H1 (cell line): ENCODE measurements at regions not wholly inside any gene's neighbourhood (a gene's known extent, or its start where the extent isn't known, plus 50 kb on each side); places are given as distances from the start of the nearest gene placed in this dataset.

ENCODE experiments used
- CTCF ChIA-PET: fragments of 300-600 bp; sonication (Branson Sonifier 250); formaldehyde crosslinking; loops from one replicate; lab custom pipeline; 2021; ENCODE audit not compliant: partially characterized antibody; lab: Charles Lee
- POLR2A ChIA-PET: fragments of 300-600 bp; sonication (Branson Sonifier 250); formaldehyde crosslinking; loops from one replicate; lab custom pipeline; 2021; ENCODE audit warnings: inconsistent platforms; ENCODE audit not compliant: partially characterized antibody; lab: Charles Lee
- DNase-seq, 2 experiments: peaks; one replicate each; pipeline versions ENCODE4 v3.0.0 to v3.0.0-alpha.2; 2010 to 2022; ENCODE audit warnings: low spot score in 2 of 2, low read depth in 1 of 2, mixed read lengths in 1 of 2
- FAIRE-seq: peaks from 2 replicates; lab custom pipeline; 2011; peaks lifted over from hg19 to GRCh38; lab: Jason Lieb, UNC
- H2AFZ ChIP-seq: 2 replicates; pipeline ENCODE4 v1.8.1; 2012; ENCODE audit warnings: low read length, inconsistent platforms
- H2AK5ac ChIP-seq: 2 replicates; pipeline ENCODE4 v1.6.1; 2013; ENCODE audit warnings: low read depth, low read length
- H2BK120ac ChIP-seq: replicated peaks from 2 replicates; pipeline ENCODE3; 2013; ENCODE audit warnings: low read depth, low read length, inconsistent platforms
- H2BK12ac ChIP-seq: 2 replicates; pipeline ENCODE4 v1.6.1; 2013; ENCODE audit warnings: low read depth, low read length
- H2BK15ac ChIP-seq: 2 replicates; pipeline ENCODE4 v1.6.1; 2013; ENCODE audit warnings: low read length
- H2BK20ac ChIP-seq: 2 replicates; pipeline ENCODE4 v1.6.1; 2013; ENCODE audit warnings: low read length
- H2BK5ac ChIP-seq: 2 replicates; pipeline ENCODE4 v1.6.1; 2013; ENCODE audit warnings: low read depth, low read length
- H3K14ac ChIP-seq: 2 replicates; pipeline ENCODE4 v1.6.1; 2013; ENCODE audit warnings: inconsistent platforms; ENCODE audit not compliant: insufficient read length
- H3K18ac ChIP-seq: 2 replicates; pipeline ENCODE4 v1.6.1; 2013; ENCODE audit warnings: low read length; ENCODE audit errors: extremely low read depth
- H3K23ac ChIP-seq: 2 replicates; pipeline ENCODE4 v1.6.1; 2013; ENCODE audit warnings: inconsistent platforms; ENCODE audit not compliant: insufficient read length
- H3K23me2 ChIP-seq: 2 replicates; pipeline ENCODE4 v1.6.1; 2013; ENCODE audit warnings: low read depth, low read length
- H3K27ac ChIP-seq: 2 replicates; pipeline ENCODE4 v1.6.1; 2011; ENCODE audit warnings: low read depth, low read length, inconsistent platforms
- H3K27me3 ChIP-seq, 4 experiments: replicated peaks in 1 of 4; 1 replicate in 1 of 4; 2 replicates in 3 of 4; pipeline versions ENCODE4 v1.6.1 to v1.8.1; 2011 to 2013; ENCODE audit warnings: low read length in 3 of 4, mild to moderate bottlenecking in 3 of 4, inconsistent platforms in 2 of 4, mixed read lengths in 2 of 4, moderate library complexity in 1 of 4; ENCODE audit not compliant: control insufficient read depth in 3 of 4, insufficient read depth in 3 of 4; ENCODE audit errors: extremely low read depth in 1 of 4
- H3K36me3 ChIP-seq, 4 experiments: 2 replicates each; pipeline versions ENCODE4 v1.6.1 to v1.8.1; 2011 to 2013; ENCODE audit warnings: mild to moderate bottlenecking in 4 of 4, low read length in 3 of 4, moderate library complexity in 2 of 4, control low read depth in 1 of 4, inconsistent platforms in 1 of 4; ENCODE audit not compliant: insufficient read depth in 4 of 4, control insufficient read depth in 2 of 4
- H3K4ac ChIP-seq: replicated peaks from 2 replicates; pipeline ENCODE3; 2013; ENCODE audit warnings: low read length, low read depth, mixed read lengths, inconsistent platforms; ENCODE audit not compliant: insufficient read length
- H3K4me1 ChIP-seq, 4 experiments: replicated peaks in 1 of 4; 1 replicate in 1 of 4; 2 replicates in 3 of 4; pipeline versions ENCODE4 v1.6.1 to v1.8.1; 2011 to 2013; ENCODE audit warnings: low read length in 3 of 4, inconsistent platforms in 2 of 4, mixed read lengths in 1 of 4; ENCODE audit not compliant: insufficient read depth in 4 of 4, control insufficient read depth in 3 of 4
- H3K4me2 ChIP-seq, 2 experiments: 2 replicates each; pipeline versions ENCODE4 v1.6.1 to v1.8.1; 2011 to 2013; ENCODE audit warnings: low read depth in 2 of 2, low read length in 2 of 2, control low read depth in 1 of 2, inconsistent platforms in 1 of 2, mild to moderate bottlenecking in 1 of 2; ENCODE audit not compliant: insufficient read depth in 1 of 2
- H3K4me3 ChIP-seq, 4 experiments: fragments of 200-600, 300-600 bp in 1 of 4; sonication (generic), shearing (Covaris generic), sonication (Bioruptor Twin) in 1 of 4; 2 replicates each; pipeline versions ENCODE4 v1.5.1 to v1.8.1; 2011 to 2016; ENCODE audit warnings: low read length in 4 of 4, low read depth in 3 of 4, control low read depth in 2 of 4, inconsistent platforms in 2 of 4, mild to moderate bottlenecking in 2 of 4, mixed read lengths in 1 of 4, moderate library complexity in 1 of 4; ENCODE audit not compliant: insufficient read depth in 2 of 4; ENCODE audit errors: extremely low read depth in 1 of 4
- H3K56ac ChIP-seq: replicated peaks from 2 replicates; pipeline ENCODE3; 2013; ENCODE audit warnings: low read depth, mild to moderate bottlenecking, mixed read lengths, low read length, inconsistent platforms; ENCODE audit not compliant: insufficient read length
- H3K79me1 ChIP-seq: 2 replicates; pipeline ENCODE4 v1.6.1; 2013; ENCODE audit warnings: low read depth, low read length, control low read depth
- H3K79me2 ChIP-seq, 2 experiments: 2 replicates each; pipeline versions ENCODE4 v1.6.1 to v1.8.1; 2012 to 2013; ENCODE audit warnings: low read length in 2 of 2, mild to moderate bottlenecking in 2 of 2, inconsistent platforms in 1 of 2; ENCODE audit not compliant: insufficient read depth in 2 of 2, control insufficient read depth in 1 of 2
- H3K9ac ChIP-seq, 4 experiments: replicated peaks in 1 of 4; 1 replicate in 1 of 4; 2 replicates in 3 of 4; pipeline versions ENCODE4 v1.6.1 to v1.8.1; 2011 to 2013; ENCODE audit warnings: low read depth in 3 of 4, low read length in 3 of 4, control low read depth in 2 of 4, mild to moderate bottlenecking in 2 of 4, moderate library complexity in 2 of 4, inconsistent platforms in 1 of 4; ENCODE audit errors: extremely low read depth in 1 of 4
- H3K9me3 ChIP-seq, 2 experiments: 2 replicates each; pipeline versions ENCODE4 v1.6.1 to v1.8.1; 2012 to 2013; ENCODE audit warnings: mild to moderate bottlenecking in 2 of 2, moderate library complexity in 2 of 2, control low read depth in 1 of 2, inconsistent platforms in 1 of 2, low read depth in 1 of 2, low read length in 1 of 2, mixed read lengths in 1 of 2; ENCODE audit not compliant: insufficient read depth in 2 of 2
- H4K20me1 ChIP-seq, 2 experiments: replicated peaks in 1 of 2; 2 replicates each; pipeline versions ENCODE3 to v1.8.1; 2011 to 2013; ENCODE audit warnings: inconsistent platforms in 2 of 2, low read length in 2 of 2, mild to moderate bottlenecking in 1 of 2; ENCODE audit not compliant: insufficient read depth in 2 of 2, control insufficient read depth in 1 of 2
- H4K5ac ChIP-seq: 2 replicates; pipeline ENCODE4 v1.6.1; 2013; ENCODE audit warnings: low read length, low read depth, mixed read lengths, inconsistent platforms; ENCODE audit not compliant: insufficient read length
- H4K8ac ChIP-seq: 2 replicates; pipeline ENCODE4 v1.8.0; 2013; ENCODE audit warnings: mild to moderate bottlenecking, moderate library complexity, low read length, inconsistent platforms; ENCODE audit not compliant: insufficient read depth; ENCODE audit errors: extremely low read depth
- H4K91ac ChIP-seq: replicated peaks from 2 replicates; pipeline ENCODE3; 2013; ENCODE audit warnings: low read length, mixed read lengths, inconsistent platforms; ENCODE audit not compliant: insufficient read length
- BACH1 ChIP-seq: IDR thresholded peaks from 2 replicates; pipeline ENCODE4 v1.6.1; 2012; ENCODE audit warnings: low read length, improper control_type of control experiment
- CTBP2 ChIP-seq: IDR thresholded peaks from 2 replicates; pipeline ENCODE4 v1.7.0; 2011; ENCODE audit warnings: borderline replicate concordance, mild to moderate bottlenecking, moderate library complexity, mixed read lengths, low read length; ENCODE audit not compliant: insufficient read depth, insufficient read length
- EP300 ChIP-seq, 2 experiments: IDR thresholded peaks; 1 replicate in 1 of 2; 2 replicates in 1 of 2; pipeline ENCODE4 v1.6.1; 2011 to 2012; ENCODE audit warnings: low read depth in 2 of 2, low read length in 2 of 2, mild to moderate bottlenecking in 2 of 2, borderline replicate concordance in 1 of 2, inconsistent platforms in 1 of 2, moderate library complexity in 1 of 2
- FOSL1 ChIP-seq: IDR thresholded peaks from 2 replicates; pipeline ENCODE4 v1.6.1; 2011; ENCODE audit warnings: mild to moderate bottlenecking, low read depth, low read length, moderate library complexity; ENCODE audit not compliant: insufficient read depth
- HDAC6 ChIP-seq: IDR thresholded peaks from one replicate; pipeline ENCODE4 v1.7.1; 2012; ENCODE audit warnings: low read depth, mild to moderate bottlenecking, inconsistent platforms, low read length, moderate library complexity
- JUN ChIP-seq: IDR thresholded peaks from 2 replicates; pipeline ENCODE4 v1.6.1; 2011; ENCODE audit warnings: low read depth, mild to moderate bottlenecking, improper control_type of control experiment, low read length
- NRF1 ChIP-seq: IDR thresholded peaks from 2 replicates; pipeline ENCODE4 v1.6.1; 2011; ENCODE audit warnings: mild to moderate bottlenecking, low read depth, low read length, improper control_type of control experiment
- PHF8 ChIP-seq: fragments of 200-600 bp; sonication (generic); conservative IDR thresholded peaks from 2 replicates; pipeline ENCODE4 v1.7.1; 2012; ENCODE audit warnings: low read depth, mild to moderate bottlenecking, inconsistent platforms, low read length, moderate library complexity
- RXRA ChIP-seq: IDR thresholded peaks from 2 replicates; pipeline ENCODE4 v1.6.1; 2011; ENCODE audit warnings: low read depth, mild to moderate bottlenecking, low read length, moderate library complexity; ENCODE audit not compliant: insufficient read depth
- SIN3A ChIP-seq, 2 experiments: IDR thresholded peaks in 1 of 2; conservative IDR thresholded peaks in 1 of 2; 2 replicates each; pipeline ENCODE4 v1.6.1; 2011 to 2012; ENCODE audit warnings: low read length in 2 of 2, improper control_type of control experiment in 1 of 2, low read depth in 1 of 2, mild to moderate bottlenecking in 1 of 2
- TAF7 ChIP-seq: optimal IDR thresholded peaks from 2 replicates; pipeline ENCODE3; 2011; ENCODE audit warnings: low read depth, mild to moderate bottlenecking, inconsistent platforms, low read length, moderate library complexity, borderline replicate concordance
- TBP ChIP-seq: IDR thresholded peaks from 2 replicates; pipeline ENCODE4 v1.6.1; 2011; ENCODE audit warnings: low read depth, low read length, improper control_type of control experiment
- TCF12 ChIP-seq: IDR thresholded peaks from 2 replicates; pipeline ENCODE4 v1.6.1; 2011; ENCODE audit warnings: low read depth, mild to moderate bottlenecking, low read length
- YY1 ChIP-seq: IDR thresholded peaks from 2 replicates; pipeline ENCODE4 v1.6.1; 2011; ENCODE audit warnings: low read depth, mild to moderate bottlenecking, low read length
- WGBS, 2 experiments: shearing (Covaris generic) in 1 of 2; methylation state at CpG; one replicate each; pipeline versions ENCODE4 v1.1.6 to v1.1.7; 2013 to 2015; ENCODE audit warnings: low lambda C conversion rate in 2 of 2, mixed read lengths in 2 of 2, inconsistent platforms in 1 of 2, low coverage in 1 of 2, missing lambda C conversion rate in 1 of 2; ENCODE audit not compliant: insufficient replicate concordance in 2 of 2, insufficient coverage in 1 of 2, insufficient read length in 1 of 2; ENCODE audit errors: extremely low coverage in 1 of 2, missing lambda C conversion rate in 1 of 2; 5-methylcytosine and 5-hydroxymethylcytosine counted together

DNA sequence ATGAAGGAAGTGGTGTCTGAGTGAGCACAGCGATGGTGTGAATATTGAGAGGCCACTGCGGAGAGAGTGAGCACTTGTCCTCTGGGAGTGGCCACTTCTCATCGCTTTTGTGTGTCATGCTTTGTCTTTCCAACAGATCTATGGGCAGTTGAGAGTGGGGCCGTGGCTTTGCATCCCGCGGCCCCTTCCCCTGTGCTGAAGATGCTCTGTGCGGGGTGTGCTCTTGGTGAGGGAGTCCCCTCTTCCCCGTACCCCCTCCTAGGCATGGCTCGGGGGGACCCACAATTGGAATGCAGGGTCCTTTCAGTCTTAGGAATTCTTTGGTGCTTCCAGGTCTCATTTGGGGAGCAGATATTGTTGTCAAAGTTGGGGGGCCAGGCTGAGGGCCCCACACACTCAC lies 197.3 kb upstream of the WSCD1 start:
- H2BK15ac ChIP-seq: no peak overlapping the region
- H3K18ac ChIP-seq: no peak overlapping the region
- H3K27me3 ChIP-seq: no peaks in the 10 kb centered on the region; a peak in 1 of 7 replicates
- FAIRE-seq: no peak
- H4K20me1 ChIP-seq: no peaks in the 10 kb centered on the region
- no peaks in the 10 kb centered on the region for H3K36me3 ChIP-seq
- no peak for DNase-seq
- no peak overlapping the region for H4K8ac ChIP-seq
- H3K4ac ChIP-seq: no peak overlapping the region
- H3K23me2 ChIP-seq: no peaks in the 10 kb centered on the region; the same call in 1 of the 2 replicates
- no peak overlapping the region for H2BK120ac ChIP-seq
- POLR2A ChIA-PET: no interaction called here
- H3K14ac ChIP-seq: no peak overlapping the region
- no peak overlapping the region for H4K91ac ChIP-seq
- no peak overlapping the region for H2BK12ac ChIP-seq
- 83% methylated on average over 9 of the region's 9 CpGs; no CpG with 5 or more reads in 1 of the 2 experiments for WGBS, 2 experiments
- H3K79me2 ChIP-seq: no peaks in the 10 kb centered on the region
- no peak overlapping the region for H2BK5ac ChIP-seq
- H2BK20ac ChIP-seq: no peak overlapping the region
- CTCF ChIA-PET: interaction anchor here (0.7 to 0.9 kb wide), 2 partner anchors 79 to 197 kb away, joined by 3 read pairs; no protein-coding TSS in a partner anchor
- no peak overlapping the region for H3K56ac ChIP-seq
- no peak overlapping the region for H3K4me2 ChIP-seq
- no peaks in the 10 kb centered on the region for H3K9me3 ChIP-seq
- H3K9ac ChIP-seq: no peak overlapping the region
- H2AFZ ChIP-seq: no peak overlapping the region
- no peak overlapping the region for H3K4me3 ChIP-seq
- H3K23ac ChIP-seq: no peak overlapping the region
- no peak overlapping the region for H4K5ac ChIP-seq
- no peak overlapping the region for H3K27ac ChIP-seq
- no peaks in the 10 kb centered on the region for H3K79me1 ChIP-seq
- no peak overlapping the region for H2AK5ac ChIP-seq
- H3K4me1 ChIP-seq: no peaks in the 10 kb centered on the region; a peak in 1 of 7 replicates
- TF ChIP-seq JUN (no peak), BACH1 (no peak), TAF7 (no peak), PHF8 (no peak), YY1 (no peak), SIN3A (conservative IDR thresholded peaks at IDR 0.05 in 1 of 2, IDR thresholded peaks at IDR 0.05 in 1 of 2; ENCODE audit: low read depth in 1 of 2, low read length in 2 of 2) (no peak), TCF12 (no peak), HDAC6 (no peak), TBP (no peak), RXRA (no peak), FOSL1 (no peak), CTBP2 (no peak), NRF1 (no peak), EP300 (IDR thresholded peaks at IDR 0.05; ENCODE audit: borderline replicate concordance in 1 of 2, low read depth in 2 of 2, low read length in 2 of 2) (no peak)
